HG03175 (cell line): ENCODE measurements at regions not wholly inside any gene's neighbourhood (a gene's known extent, or its start where the extent isn't known, plus 50 kb on each side); places are given as distances from the start of the nearest gene placed in this dataset.
A peak's percentile ranks its signal among the peaks of the same experiment; 100 is the strongest.
"Not testable (repeated sequence)": the region's sequence is repeated elsewhere in the genome, so short reads cannot be mapped to it uniquely, and the experiment has no call there.

Source experiments
- ATAC-seq: cut with Tn5 transposase; IDR thresholded peaks from one replicate; pipeline ENCODE4 v1.9.1; 2021; ENCODE audit warnings: mild to moderate bottlenecking, moderate library complexity; ENCODE audit not compliant: unreplicated experiment

- ATAC-seq: no peak
Measured at GRCh38 chr10:9229702-9230244, 1175.3 kb downstream of the GATA3 start.

GRCh38 chr10:9230625-9231024 is 1176.1 kb downstream of the GATA3 start:
- no peak for ATAC-seq

GRCh38 chr10:9234191-9234590 is 1179.7 kb downstream of the GATA3 start:
- no peak for ATAC-seq

- no peak for ATAC-seq
Measured at GRCh38 chr10:9238041-9238440, 1183.6 kb downstream of the GATA3 start.

DNA sequence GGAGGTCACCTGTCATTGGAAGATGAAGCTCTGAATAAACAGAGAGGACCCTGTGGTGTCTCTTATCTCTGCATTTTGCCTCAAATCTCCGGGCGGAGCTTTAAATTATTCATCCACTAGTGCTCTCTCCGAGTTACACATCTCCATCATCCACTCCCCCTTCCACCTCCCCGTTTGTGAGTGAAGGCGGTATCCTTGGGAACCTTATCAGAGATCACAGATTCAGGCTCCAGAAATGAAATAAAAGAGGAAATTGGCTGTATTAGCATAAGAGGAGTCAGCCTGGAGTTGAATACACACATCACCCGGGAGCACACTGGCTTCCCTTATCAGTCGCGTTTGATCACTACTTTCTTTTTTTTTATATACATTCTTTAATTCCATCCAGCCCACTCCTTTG is 1184.8 kb downstream of the GATA3 start:
- no peak for ATAC-seq

- ATAC-seq: no peak
Measured at GRCh38 chr10:9243941-9244411, 1189.5 kb downstream of the GATA3 start.

GRCh38 chr10:9244864-9245263 is 1190.4 kb downstream of the GATA3 start:
- ATAC-seq: no peak

DNA sequence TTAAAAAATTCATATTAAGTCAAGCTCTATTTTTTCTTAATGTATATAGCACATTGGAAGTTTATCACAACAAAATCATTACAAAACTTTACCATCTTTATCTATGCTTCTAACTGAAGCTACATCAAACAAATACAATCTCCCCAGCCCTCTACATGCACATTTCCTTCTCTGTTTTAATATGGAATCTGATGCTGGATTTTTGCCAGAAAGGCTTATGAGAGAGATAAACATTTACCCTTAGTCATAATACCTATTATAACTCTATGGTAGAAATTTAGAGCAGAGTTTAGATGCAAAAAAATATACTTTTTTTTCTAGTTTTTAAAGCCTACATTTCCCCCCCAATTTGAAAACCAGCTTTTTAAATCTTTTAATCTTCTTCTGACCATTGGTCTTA is 1198.6 kb downstream of the GATA3 start:
- ATAC-seq: no peak

GRCh38 chr10:9254353-9254752 is 1199.9 kb downstream of the GATA3 start:
- ATAC-seq: no peak

DNA sequence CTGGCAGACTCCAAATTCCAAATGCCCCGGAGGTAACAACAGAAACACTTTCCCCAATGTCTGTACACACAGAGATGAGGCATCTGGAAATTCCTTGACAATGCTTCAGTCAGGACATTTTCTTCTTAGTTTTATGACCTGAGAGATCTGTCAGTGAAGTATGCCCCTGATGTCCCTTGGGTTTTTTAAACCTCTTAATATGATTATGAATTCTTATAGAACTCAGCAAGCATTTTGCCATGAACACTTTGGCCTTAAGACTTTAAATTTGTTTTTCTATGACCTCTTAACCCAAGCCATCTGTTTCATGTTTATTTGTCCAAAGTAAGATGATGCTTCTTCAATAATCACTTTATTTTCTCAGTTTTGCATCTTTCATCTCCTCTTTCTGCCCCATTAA is 1206.2 kb downstream of the GATA3 start:
- no peak for ATAC-seq

- no peak for ATAC-seq
Measured at GRCh38 chr10:9262770-9263169, 1208.3 kb downstream of the GATA3 start.

GRCh38 chr10:9268176-9268575 is 1213.7 kb downstream of the GATA3 start:
- no peak for ATAC-seq

DNA sequence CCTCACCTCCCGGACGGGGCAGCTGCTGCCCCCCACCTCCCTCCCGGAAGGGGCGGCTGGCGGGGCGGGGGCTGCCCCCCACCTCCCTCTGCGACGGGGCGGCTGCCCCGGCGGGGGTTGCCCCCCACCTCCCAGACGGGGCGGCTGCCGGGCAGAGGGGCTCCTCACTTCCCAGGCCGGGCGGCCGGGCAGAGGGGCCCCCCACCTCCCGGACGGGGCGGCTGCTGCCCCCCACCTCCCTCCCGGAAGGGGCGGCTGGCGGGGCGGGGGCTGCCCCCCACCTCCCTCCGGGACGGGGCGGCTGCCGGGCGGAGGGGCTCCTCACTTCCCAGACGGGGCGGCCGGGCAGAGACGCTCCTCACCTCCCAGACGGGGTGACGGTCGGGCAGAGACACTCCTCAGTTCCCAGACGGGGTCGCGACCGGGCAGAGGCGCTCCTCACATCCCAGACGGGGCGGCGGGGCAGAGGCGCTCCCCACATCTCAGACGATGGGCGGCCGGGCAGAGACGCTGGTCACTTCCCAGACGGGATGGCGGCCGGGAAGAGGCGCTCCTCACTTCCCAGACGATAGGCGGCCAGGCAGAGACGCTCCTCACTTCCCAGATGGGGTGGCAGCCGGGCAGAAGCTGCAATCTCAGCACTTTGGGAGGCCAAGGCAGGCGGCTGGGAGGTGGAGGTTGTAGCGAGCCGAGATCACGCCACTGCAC is 1218.8 kb downstream of the GATA3 start:
- not testable (repeated sequence) for ATAC-seq

DNA sequence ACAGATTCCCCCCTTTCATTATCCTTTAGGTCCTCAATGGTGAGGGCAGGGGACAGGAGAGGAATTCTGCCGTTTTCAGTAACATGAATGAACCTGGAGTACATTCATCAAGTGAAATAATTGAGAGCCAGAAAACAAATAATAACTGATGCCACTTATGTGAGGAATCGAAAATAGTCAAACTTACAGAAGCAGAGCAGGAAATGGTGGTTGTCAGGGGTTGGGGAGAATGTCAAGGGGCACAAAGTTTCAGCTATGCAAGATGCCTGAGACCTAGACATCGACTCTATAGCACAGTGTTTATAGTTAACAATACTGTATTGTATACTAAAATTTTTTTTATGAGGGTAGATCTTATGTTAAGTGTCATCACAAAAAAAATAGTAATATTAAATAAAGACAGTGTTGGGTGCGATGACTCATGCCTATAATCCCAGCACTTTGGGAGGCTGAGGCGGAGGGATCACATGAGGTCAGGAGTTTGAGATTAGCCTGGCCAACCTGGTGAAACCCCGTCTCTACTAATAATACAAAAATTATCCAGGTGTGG is 1219.8 kb downstream of the GATA3 start:
- ATAC-seq: no peak

- no peak for ATAC-seq
Measured at GRCh38 chr10:9275861-9276260, 1221.4 kb downstream of the GATA3 start.

GRCh38 chr10:9285690-9286089 is 1231.2 kb downstream of the GATA3 start:
- no peak for ATAC-seq

DNA sequence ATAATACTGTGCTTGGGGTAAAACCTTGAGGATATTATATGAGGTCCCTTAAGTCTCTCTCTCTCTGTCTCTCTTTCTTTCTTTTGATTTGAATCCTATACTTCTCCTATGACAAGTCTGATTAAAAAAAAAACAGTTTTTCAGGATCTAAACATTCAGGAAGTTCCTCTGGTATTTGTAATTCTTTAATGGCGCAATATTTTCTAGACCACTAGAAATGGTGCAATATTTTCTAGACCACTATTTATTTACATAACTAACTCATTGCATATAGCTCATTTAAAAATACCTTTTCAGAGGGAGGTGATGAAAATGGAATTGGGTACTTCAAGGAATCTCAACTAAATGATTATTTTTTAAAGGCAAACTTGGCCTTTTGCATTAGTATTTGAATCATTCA is 1235.3 kb downstream of the GATA3 start:
- no peak for ATAC-seq

DNA sequence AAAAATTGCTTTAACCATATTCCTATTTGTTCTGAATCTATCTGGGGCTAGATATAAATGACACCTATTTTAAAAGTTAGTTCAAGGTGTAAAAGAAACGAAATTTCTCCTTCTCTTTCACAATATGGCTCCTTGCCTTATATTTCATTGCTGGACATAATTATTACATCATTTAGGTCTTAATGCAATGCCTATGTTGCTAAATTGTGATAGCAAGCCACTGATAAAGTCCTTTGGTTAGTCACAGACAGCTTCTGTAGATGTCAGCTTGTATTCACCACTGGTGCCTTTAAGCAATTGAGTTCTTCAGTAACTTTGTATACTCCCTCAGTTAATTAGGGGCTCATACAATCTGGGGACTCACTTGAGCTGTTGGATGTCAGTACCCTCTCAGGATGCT is 1236.6 kb downstream of the GATA3 start:
- no peak for ATAC-seq

- peak; percentile 38 for ATAC-seq
Measured at GRCh38 chr10:9294132-9294663, 1239.7 kb downstream of the GATA3 start.

- ATAC-seq: peak; percentile 86
Measured at GRCh38 chr10:9294865-9295264, 1240.4 kb downstream of the GATA3 start.

- ATAC-seq: no peak
Measured at GRCh38 chr10:9296190-9296589, 1241.7 kb downstream of the GATA3 start.

DNA sequence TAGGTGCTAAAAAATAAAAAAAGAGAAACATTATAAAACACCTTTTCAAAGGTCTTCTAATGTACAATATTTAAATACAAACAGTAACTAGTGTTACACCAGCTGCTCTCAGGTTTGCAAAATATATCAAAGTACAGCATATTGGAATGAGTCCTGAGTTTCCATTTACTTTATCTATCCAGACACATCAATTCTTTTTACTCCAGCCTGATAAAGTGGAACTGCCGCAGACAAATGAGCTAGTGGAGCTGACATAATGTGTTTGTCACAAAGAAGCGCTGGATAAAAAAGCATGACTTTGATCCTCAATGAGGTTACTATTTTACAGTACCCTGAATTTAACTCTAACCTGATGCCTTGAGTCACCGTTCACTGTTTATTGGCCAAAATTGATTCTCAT is 1243.1 kb downstream of the GATA3 start:
- no peak for ATAC-seq
